ENCODE measurements at regions not wholly inside any gene's neighbourhood (a gene's known extent, or its start where the extent isn't known, plus 50 kb on each side); places are given as distances from the start of the nearest gene placed in this dataset.

DNA sequence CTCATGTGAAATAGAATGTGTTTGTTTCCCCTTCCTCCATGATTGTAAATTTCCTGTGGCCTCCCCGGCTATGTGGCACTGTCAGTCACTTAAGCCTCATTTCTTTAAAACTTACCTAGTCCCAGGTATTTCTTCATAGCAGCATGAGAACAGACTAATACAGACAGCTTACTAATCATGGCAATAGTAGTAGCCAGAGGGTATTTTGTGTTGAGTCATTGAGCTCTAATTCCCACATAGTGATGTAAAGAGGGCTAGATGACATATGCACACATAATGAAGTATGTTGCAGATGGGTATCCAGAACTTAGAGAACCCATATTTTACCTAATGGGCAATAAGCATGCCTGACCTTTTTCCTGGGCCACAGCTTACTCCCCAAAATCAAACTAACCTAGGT is 1197.2 kb downstream of the PCDH7 start:
- Mint-ChIP-seq H3K36me3 (ENCODE audit: insufficient read depth in 1 of 3, low read depth in 3 of 3) (peaks cover 3 to 7% (median 5%) of the 10 kb centered on the region in 3 experiments; a peak in 5 of 7 replicates), H3K27ac (no peak overlapping the region), H3K4me3 (no peak overlapping the region), H3K9me3 (peaks cover 14 to 17% of the 10 kb centered on the region in 2 experiments), H3K27me3 (ENCODE audit: low read depth) (no peaks in the 10 kb centered on the region; the same call in 1 of the 2 replicates), H3K4me1 (no peaks in the 10 kb centered on the region)
- Histone ChIP-seq H3K4me1 (ENCODE audit: insufficient read depth, low read length) (no peaks in the 10 kb centered on the region), H2BK20ac (ENCODE audit: low read depth, low read length, poor library complexity, severe bottlenecking) (no peak overlapping the region), H4K91ac (ENCODE audit: insufficient read length, low read depth, low read length) (no peak overlapping the region), H3K18ac (ENCODE audit: insufficient read length, low read depth, low read length) (no peak overlapping the region), H2AFZ (ENCODE audit: low read length) (no peak overlapping the region), H2BK15ac (ENCODE audit: low read depth, low read length) (no peak overlapping the region), H3K23me2 (ENCODE audit: insufficient read length, low read depth, low read length, poor library complexity, severe bottlenecking) (no peaks in the 10 kb centered on the region), H3K79me1 (ENCODE audit: insufficient read depth, low read depth, low read length, poor library complexity, severe bottlenecking) (no peaks in the 10 kb centered on the region), H3K27me3 (ENCODE audit: insufficient read depth, low read length) (no peaks in the 10 kb centered on the region), H3K14ac (ENCODE audit: insufficient read depth, low read length) (no peak overlapping the region), H2BK5ac (ENCODE audit: insufficient read length, low read length) (no peak overlapping the region), H4K20me1 (ENCODE audit: control insufficient read depth, insufficient read depth, insufficient read length) (no peaks in the 10 kb centered on the region), H2BK120ac (ENCODE audit: low read depth, low read length, poor library complexity, severe bottlenecking) (no peak overlapping the region), H3K23ac (ENCODE audit: insufficient read length, low read depth, low read length) (no peak overlapping the region), H3K4ac (ENCODE audit: low read depth, low read length) (no peak overlapping the region), H4K8ac (replicated peaks; ENCODE audit: insufficient read length, low read depth, low read length) (no peak overlapping the region), H3K9me3 (ENCODE audit: control insufficient read depth, low read depth, low read length) (no peaks in the 10 kb centered on the region), H3K4me2 (ENCODE audit: insufficient read depth, insufficient read length, low read length) (no peak overlapping the region), H3K56ac (ENCODE audit: insufficient read length, low read depth, low read length) (no peak overlapping the region), H4K5ac (ENCODE audit: insufficient read length, low read depth, low read length) (no peak overlapping the region), H2AK5ac (ENCODE audit: insufficient read length, low read length) (no peak overlapping the region), H2BK12ac (ENCODE audit: insufficient read length, low read depth, low read length) (no peak overlapping the region), H3K79me2 (ENCODE audit: insufficient read depth, low read length) (no peaks in the 10 kb centered on the region), H3T11ph (ENCODE audit: low read length) (no peak overlapping the region), H3K9ac (ENCODE audit: extremely low read depth, insufficient read length, low read length) (no peak overlapping the region), H3K27ac (ENCODE audit: insufficient read length, low read depth, low read length) (no peak overlapping the region)
- no peak for DNase-seq
- no CpG with 5 or more reads among the region's 1 CpG for WGBS (ENCODE audit: extremely low coverage, insufficient read length, low lambda C conversion rate)
- no peak for TF ChIP-seq CTCF (conservative IDR thresholded peaks at IDR 0.05)

Data from H9 (cell line).